DND-41 (cell line): ENCODE measurements at regions not wholly inside any gene's neighbourhood (a gene's known extent, or its start where the extent isn't known, plus 50 kb on each side); places are given as distances from the start of the nearest gene placed in this dataset.

ENCODE experiments used
- ATAC-seq: fragments of 200-7000 bp; cut with Tn5 transposase; 3 replicates; pipeline ENCODE4 v1.9.1; 2021; ENCODE audit warnings: low read depth; ENCODE audit not compliant: insufficient read depth
- DNase-seq: peaks from one replicate; pipeline ENCODE4 v3.0.0-alpha.2; 2020
- H2AFZ ChIP-seq: 2 replicates; pipeline ENCODE4 v1.6.0; 2012; ENCODE audit warnings: low read depth, low read length
- H3K27ac ChIP-seq: 2 replicates; pipeline ENCODE4 v1.5.1; 2012; ENCODE audit warnings: low read length, inconsistent platforms
- H3K27me3 ChIP-seq: fragments of 200-600 bp; sonication (generic); 2 replicates; pipeline ENCODE4 v1.6.0; 2012; ENCODE audit warnings: low read length, mild to moderate bottlenecking, inconsistent platforms; ENCODE audit not compliant: insufficient read depth, poor library complexity
- H3K36me3 ChIP-seq: 2 replicates; pipeline ENCODE4 v1.5.1; 2012; ENCODE audit warnings: low read length, inconsistent platforms; ENCODE audit not compliant: insufficient read depth
- H3K4me1 ChIP-seq: 2 replicates; pipeline ENCODE4 v1.5.1; 2012; ENCODE audit warnings: mild to moderate bottlenecking, low read length; ENCODE audit not compliant: insufficient read depth
- H3K4me2 ChIP-seq: 2 replicates; pipeline ENCODE4 v1.6.0; 2012; ENCODE audit warnings: mild to moderate bottlenecking, moderate library complexity, low read length, inconsistent platforms; ENCODE audit not compliant: insufficient read depth
- H3K4me3 ChIP-seq, 2 experiments: fragments of 200-600 bp in 1 of 2; shearing (Covaris generic) in 1 of 2; 2 replicates each; pipeline ENCODE4 v1.5.1; 2012 to 2016; ENCODE audit warnings: inconsistent platforms in 2 of 2, low read length in 2 of 2, mild to moderate bottlenecking in 2 of 2, low read depth in 1 of 2, moderate library complexity in 1 of 2
- H3K79me2 ChIP-seq: 2 replicates; pipeline ENCODE4 v1.6.0; 2012; ENCODE audit warnings: low read length, inconsistent platforms; ENCODE audit not compliant: insufficient read depth
- H3K9ac ChIP-seq: 2 replicates; pipeline ENCODE4 v1.6.0; 2012; ENCODE audit warnings: low read depth, mild to moderate bottlenecking, inconsistent platforms, low read length, moderate library complexity
- H3K9me3 ChIP-seq: 2 replicates; pipeline ENCODE4 v1.5.1; 2012; ENCODE audit warnings: low read length, moderate library complexity, mild to moderate bottlenecking, inconsistent platforms; ENCODE audit not compliant: insufficient read depth, severe bottlenecking
- H4K20me1 ChIP-seq: 2 replicates; pipeline ENCODE4 v1.6.0; 2012; ENCODE audit warnings: low read length; ENCODE audit not compliant: insufficient read depth
- EZH2 ChIP-seq: IDR thresholded peaks from 3 replicates; pipeline ENCODE4 v1.6.1; 2012; ENCODE audit warnings: borderline replicate concordance, low read depth, mild to moderate bottlenecking, moderate library complexity, low read length, inconsistent platforms; ENCODE audit not compliant: severe bottlenecking
- TF ChIP-seq, protein P1 (sequence below): IDR thresholded peaks from 2 replicates; pipeline ENCODE4 v1.5.1; 2012; ENCODE audit warnings: borderline replicate concordance, low read length, moderate library complexity, mild to moderate bottlenecking; ENCODE audit not compliant: poor library complexity, severe bottlenecking; ENCODE audit errors: extremely low read depth

- Histone ChIP-seq H3K4me3 (no peak overlapping the region), H3K4me2 (no peak overlapping the region), H2AFZ (no peak overlapping the region), H3K36me3 (no peaks in the 10 kb centered on the region), H3K79me2 (no peaks in the 10 kb centered on the region), H3K4me1 (no peaks in the 10 kb centered on the region), H3K27ac (no peak overlapping the region), H3K27me3 (no peaks in the 10 kb centered on the region), H3K9me3 (no peaks in the 10 kb centered on the region), H4K20me1 (no peaks in the 10 kb centered on the region; the same call in 1 of the 2 replicates), H3K9ac (no peak overlapping the region)
- TF ChIP-seq, protein P1, sequence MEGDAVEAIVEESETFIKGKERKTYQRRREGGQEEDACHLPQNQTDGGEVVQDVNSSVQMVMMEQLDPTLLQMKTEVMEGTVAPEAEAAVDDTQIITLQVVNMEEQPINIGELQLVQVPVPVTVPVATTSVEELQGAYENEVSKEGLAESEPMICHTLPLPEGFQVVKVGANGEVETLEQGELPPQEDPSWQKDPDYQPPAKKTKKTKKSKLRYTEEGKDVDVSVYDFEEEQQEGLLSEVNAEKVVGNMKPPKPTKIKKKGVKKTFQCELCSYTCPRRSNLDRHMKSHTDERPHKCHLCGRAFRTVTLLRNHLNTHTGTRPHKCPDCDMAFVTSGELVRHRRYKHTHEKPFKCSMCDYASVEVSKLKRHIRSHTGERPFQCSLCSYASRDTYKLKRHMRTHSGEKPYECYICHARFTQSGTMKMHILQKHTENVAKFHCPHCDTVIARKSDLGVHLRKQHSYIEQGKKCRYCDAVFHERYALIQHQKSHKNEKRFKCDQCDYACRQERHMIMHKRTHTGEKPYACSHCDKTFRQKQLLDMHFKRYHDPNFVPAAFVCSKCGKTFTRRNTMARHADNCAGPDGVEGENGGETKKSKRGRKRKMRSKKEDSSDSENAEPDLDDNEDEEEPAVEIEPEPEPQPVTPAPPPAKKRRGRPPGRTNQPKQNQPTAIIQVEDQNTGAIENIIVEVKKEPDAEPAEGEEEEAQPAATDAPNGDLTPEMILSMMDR: no peak
- TF ChIP-seq EZH2: no peak
- ATAC-seq: no peak
- DNase-seq: no peak
Observed at GRCh38 chr11:116438651-116439360, 334.0 kb downstream of the BUD13 start.

GRCh38 chr11:116434986-116435385 lies 337.8 kb downstream of the BUD13 start:
- no peaks in the 10 kb centered on the region for H3K79me2 ChIP-seq
- no peak for ATAC-seq
- no peak overlapping the region for H2AFZ ChIP-seq
- H3K9me3 ChIP-seq: no peaks in the 10 kb centered on the region
- no peaks in the 10 kb centered on the region; the same call in 1 of the 2 replicates for H4K20me1 ChIP-seq
- H3K4me3 ChIP-seq: no peak overlapping the region
- H3K27ac ChIP-seq: no peak overlapping the region
- H3K9ac ChIP-seq: no peak overlapping the region
- no peaks in the 10 kb centered on the region for H3K4me1 ChIP-seq
- DNase-seq: no peak
- no peak overlapping the region for H3K4me2 ChIP-seq
- H3K36me3 ChIP-seq: no peaks in the 10 kb centered on the region
- TF ChIP-seq, protein P1: no peak
- no peaks in the 10 kb centered on the region for H3K27me3 ChIP-seq

- Histone ChIP-seq H3K27me3 (peaks cover 19% of the 10 kb centered on the region), H3K79me2 (no peaks in the 10 kb centered on the region), H4K20me1 (no peaks in the 10 kb centered on the region; the same call in 1 of the 2 replicates), H2AFZ (no peak overlapping the region), H3K4me2 (no peak overlapping the region), H3K9ac (no peak overlapping the region), H3K4me1 (no peaks in the 10 kb centered on the region), H3K4me3 (no peak overlapping the region), H3K36me3 (no peaks in the 10 kb centered on the region), H3K9me3 (no peaks in the 10 kb centered on the region), H3K27ac (no peak overlapping the region)
- TF ChIP-seq EZH2: no peak
- TF ChIP-seq, protein P1: no peak
- ATAC-seq (no peak), DNase-seq (no peak)
Observed at GRCh38 chr11:116432301-116432700, 340.5 kb downstream of the BUD13 start.

DNA sequence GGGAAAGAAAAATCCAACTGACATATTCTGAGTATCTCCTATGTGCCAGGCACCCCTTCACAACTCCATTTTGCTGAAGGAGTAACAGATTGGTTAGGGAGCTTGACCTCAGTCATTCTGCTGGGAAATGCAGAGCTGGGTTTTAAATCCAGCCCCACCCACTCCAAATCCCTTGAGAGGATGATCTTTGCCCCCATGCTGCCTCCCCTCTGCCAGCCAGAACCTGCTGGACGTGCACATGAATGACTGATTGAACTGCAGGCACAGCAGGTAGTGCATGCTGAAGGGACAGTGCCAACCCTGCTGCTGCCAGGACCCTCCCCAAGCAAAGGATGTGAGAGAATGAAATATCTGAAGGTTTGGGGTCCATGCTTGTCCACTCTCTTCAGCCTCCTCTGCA lies 340.9 kb downstream of the BUD13 start:
- TF ChIP-seq, protein P1: no peak
- no peak for TF ChIP-seq EZH2
- H3K36me3 ChIP-seq: no peaks in the 10 kb centered on the region
- H3K27ac ChIP-seq: no peak overlapping the region
- DNase-seq (no peak), ATAC-seq (no peak)
- H2AFZ ChIP-seq: no peak overlapping the region
- no peak overlapping the region for H3K9ac ChIP-seq
- no peaks in the 10 kb centered on the region; the same call in 1 of the 2 replicates for H4K20me1 ChIP-seq
- peaks cover 19% of the 10 kb centered on the region for H3K27me3 ChIP-seq
- H3K4me1 ChIP-seq: no peaks in the 10 kb centered on the region
- H3K79me2 ChIP-seq: no peaks in the 10 kb centered on the region
- H3K4me2 ChIP-seq: no peak overlapping the region
- H3K9me3 ChIP-seq: no peaks in the 10 kb centered on the region
- H3K4me3 ChIP-seq: no peak overlapping the region
